ENCODE measurements at regions not wholly inside any gene's neighbourhood (a gene's known extent, or its start where the extent isn't known, plus 50 kb on each side); places are given as distances from the start of the nearest gene placed in this dataset.

DNA sequence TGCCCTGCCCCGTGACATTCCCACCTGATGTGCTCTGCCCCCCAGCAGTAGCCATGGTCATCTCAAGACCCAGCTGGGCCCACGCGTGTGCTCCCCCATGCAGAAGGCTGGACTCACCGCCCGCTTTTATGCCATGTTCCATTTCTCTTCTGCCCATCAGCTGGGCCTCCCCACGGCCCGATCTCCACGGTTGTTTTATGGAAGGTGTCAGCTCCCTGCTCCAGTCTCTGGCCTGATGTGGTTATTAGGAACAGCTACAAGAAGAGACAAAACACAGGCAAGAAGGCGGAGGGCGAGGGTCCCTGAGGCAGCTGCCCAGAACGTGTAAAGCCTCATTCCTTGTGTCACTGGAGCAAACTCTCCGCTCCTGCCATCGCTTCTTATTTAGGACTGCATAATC, 50.2 kb upstream of the DISP3 start:
- Mint-ChIP-seq H3K4me1 (ENCODE audit: low read depth, unreplicated experiment) (no peaks in the 10 kb centered on the region), H3K9me3 (ENCODE audit: unreplicated experiment) (no peaks in the 10 kb centered on the region), H3K4me3 (ENCODE audit: unreplicated experiment) (no peak overlapping the region), H3K36me3 (ENCODE audit: insufficient read depth, unreplicated experiment) (no peaks in the 10 kb centered on the region), H3K27me3 (ENCODE audit: insufficient read depth, unreplicated experiment) (peaks cover 36% of the 10 kb centered on the region), H3K27ac (ENCODE audit: unreplicated experiment) (no peak overlapping the region)
- H3K9me3 ChIP-seq, result no peaks in the 10 kb centered on the region
- ChIA-PET CTCF (no interaction called here), POLR2A (no interaction called here)
- no peaks in the 10 kb centered on the region; the same call in 1 of the 2 replicates for H3K27me3 ChIP-seq (replicated peaks; ENCODE audit: control insufficient read depth, insufficient read depth, low read length)
- TF ChIP-seq, protein P1, sequence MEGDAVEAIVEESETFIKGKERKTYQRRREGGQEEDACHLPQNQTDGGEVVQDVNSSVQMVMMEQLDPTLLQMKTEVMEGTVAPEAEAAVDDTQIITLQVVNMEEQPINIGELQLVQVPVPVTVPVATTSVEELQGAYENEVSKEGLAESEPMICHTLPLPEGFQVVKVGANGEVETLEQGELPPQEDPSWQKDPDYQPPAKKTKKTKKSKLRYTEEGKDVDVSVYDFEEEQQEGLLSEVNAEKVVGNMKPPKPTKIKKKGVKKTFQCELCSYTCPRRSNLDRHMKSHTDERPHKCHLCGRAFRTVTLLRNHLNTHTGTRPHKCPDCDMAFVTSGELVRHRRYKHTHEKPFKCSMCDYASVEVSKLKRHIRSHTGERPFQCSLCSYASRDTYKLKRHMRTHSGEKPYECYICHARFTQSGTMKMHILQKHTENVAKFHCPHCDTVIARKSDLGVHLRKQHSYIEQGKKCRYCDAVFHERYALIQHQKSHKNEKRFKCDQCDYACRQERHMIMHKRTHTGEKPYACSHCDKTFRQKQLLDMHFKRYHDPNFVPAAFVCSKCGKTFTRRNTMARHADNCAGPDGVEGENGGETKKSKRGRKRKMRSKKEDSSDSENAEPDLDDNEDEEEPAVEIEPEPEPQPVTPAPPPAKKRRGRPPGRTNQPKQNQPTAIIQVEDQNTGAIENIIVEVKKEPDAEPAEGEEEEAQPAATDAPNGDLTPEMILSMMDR (IDR thresholded peaks at IDR 0.05; ENCODE audit: insufficient read depth in 1 of 2, low read depth in 1 of 2, low read length in 1 of 2, severe bottlenecking in 1 of 2, unreplicated experiment in 1 of 2), result no peak
- H3K36me3 ChIP-seq (ENCODE audit: control insufficient read depth, insufficient read depth, low read length), result no peaks in the 10 kb centered on the region
- H3K4me3 ChIP-seq (ENCODE audit: low read depth, low read length), result no peak overlapping the region
- BruUV-seq (replicated peaks), result no TSS peak
- no peak for DNase-seq
- intact Hi-C loops (cut with micrococcal nuclease; ENCODE audit: unreplicated experiment), result no loop called here
- H3K4me1 ChIP-seq, result no peaks in the 10 kb centered on the region
